K562 (cell line): ENCODE measurements at regions not wholly inside any gene's neighbourhood (a gene's known extent, or its start where the extent isn't known, plus 50 kb on each side); places are given as distances from the start of the nearest gene placed in this dataset.
"Not testable (repeated sequence)": the region's sequence is repeated elsewhere in the genome, so short reads cannot be mapped to it uniquely, and the experiment has no call there.

Experiments
- FOXK1 ChIP-seq: sonication (generic); formaldehyde crosslinking; IDR thresholded peaks from 2 replicates; pipeline ENCODE4 v1.8.0; 2022; ENCODE audit warnings: missing genetic modification reagents, mild to moderate bottlenecking, borderline replicate concordance
- RAD21 ChIP-seq, 2 experiments: fragments of 250-450 bp in 1 of 2; fragments of 450-650 bp in 1 of 2; sonication (Bioruptor Pico) in 1 of 2; formaldehyde crosslinking in 1 of 2; IDR thresholded peaks in 1 of 2; conservative IDR thresholded peaks in 1 of 2; 2 replicates each; pipeline versions ENCODE4 v1.4.0 to v1.8.0; 2020 to 2022; ENCODE audit warnings: mild to moderate bottlenecking in 2 of 2, moderate library complexity in 1 of 2
- ZNF140 ChIP-seq: fragments of 250-450 bp; sonication (Bioruptor Pico); IDR thresholded peaks from 2 replicates; pipeline ENCODE4 v1.8.0; 2021; ENCODE audit warnings: moderate library complexity, mild to moderate bottlenecking, inconsistent platforms

GRCh38 chr22:10760418-10760817 lies 4767.6 kb upstream of the OR11H1 start:
- not testable (repeated sequence) for TF ChIP-seq RAD21 (CRISPR knock-in tag; conservative IDR thresholded peaks at IDR 0.05 in 1 of 2, IDR thresholded peaks at IDR 0.05 in 1 of 2); ZNF140 (CRISPR knock-in tag); FOXK1
